ENCODE measurements at regions not wholly inside any gene's neighbourhood (a gene's known extent, or its start where the extent isn't known, plus 50 kb on each side); places are given as distances from the start of the nearest gene placed in this dataset.
A peak's percentile ranks its signal among the peaks of the same experiment; 100 is the strongest.

GRCh38 chr2:239772721-239773120, 252.4 kb downstream of the NDUFA10 start:
- no peak overlapping the region for H3K4me3 ChIP-seq (ENCODE audit: low read depth, low read length)
- WGBS (ENCODE audit: insufficient coverage), result 93% methylated on average over 3 of the region's 5 CpGs
- no peak for DNase-seq (ENCODE audit: low read depth in 4 of 6, low spot score in 6 of 6)
- no peak overlapping the region for H3K27ac ChIP-seq (ENCODE audit: low read depth, low read length)
- H3K27me3 ChIP-seq (ENCODE audit: control insufficient read depth, insufficient read depth, low read length), result no peaks in the 10 kb centered on the region
- H3K4me1 ChIP-seq (ENCODE audit: control insufficient read depth, insufficient read depth, low read length), result peaks cover 22% of the 10 kb centered on the region
- H3K36me3 ChIP-seq (ENCODE audit: control insufficient read depth, insufficient read depth, low read length), result no peaks in the 10 kb centered on the region
- peaks cover 1% of the 10 kb centered on the region for H3K9me3 ChIP-seq (ENCODE audit: control insufficient read depth, insufficient read depth, low read length)

- Histone ChIP-seq H3K9me3 (ENCODE audit: control insufficient read depth, insufficient read depth, low read length) (peaks cover 1% of the 10 kb centered on the region), H3K27me3 (ENCODE audit: control insufficient read depth, insufficient read depth, low read length) (no peaks in the 10 kb centered on the region), H3K4me3 (ENCODE audit: low read depth, low read length) (no peak overlapping the region), H3K4me1 (ENCODE audit: control insufficient read depth, insufficient read depth, low read length) (peaks cover 14% of the 10 kb centered on the region), H3K36me3 (ENCODE audit: control insufficient read depth, insufficient read depth, low read length) (no peaks in the 10 kb centered on the region), H3K27ac (ENCODE audit: low read depth, low read length) (no peak overlapping the region)
- WGBS (ENCODE audit: insufficient coverage), result 90% methylated on average over 4 of the region's 7 CpGs
- no peak for DNase-seq (ENCODE audit: low read depth in 4 of 6, low spot score in 6 of 6)
These were observed 254.9 kb downstream of the NDUFA10 start for GRCh38 chr2:239770246-239770639.

GRCh38 chr2:239769554-239770245, 255.4 kb downstream of the NDUFA10 start:
- Histone ChIP-seq H3K4me1 (ENCODE audit: control insufficient read depth, insufficient read depth, low read length) (peaks cover 13% of the 10 kb centered on the region), H3K4me3 (ENCODE audit: low read depth, low read length) (no peak overlapping the region), H3K36me3 (ENCODE audit: control insufficient read depth, insufficient read depth, low read length) (no peaks in the 10 kb centered on the region), H3K27me3 (ENCODE audit: control insufficient read depth, insufficient read depth, low read length) (no peaks in the 10 kb centered on the region), H3K27ac (ENCODE audit: low read depth, low read length) (no peak overlapping the region), H3K9me3 (ENCODE audit: control insufficient read depth, insufficient read depth, low read length) (peaks cover 1% of the 10 kb centered on the region)
- DNase-seq (ENCODE audit: low read depth in 4 of 6, low spot score in 6 of 6), result peak in 1 of 6 donors; percentile 53
- 74% methylated on average over 18 of the region's 18 CpGs for WGBS (ENCODE audit: insufficient coverage)

GRCh38 chr2:239768907-239769553, 256.1 kb downstream of the NDUFA10 start:
- Histone ChIP-seq H3K27ac (ENCODE audit: low read depth, low read length) (no peak overlapping the region), H3K4me1 (ENCODE audit: control insufficient read depth, insufficient read depth, low read length) (peaks cover 15% of the 10 kb centered on the region), H3K27me3 (ENCODE audit: control insufficient read depth, insufficient read depth, low read length) (no peaks in the 10 kb centered on the region), H3K4me3 (ENCODE audit: low read depth, low read length) (no peak overlapping the region), H3K36me3 (ENCODE audit: control insufficient read depth, insufficient read depth, low read length) (no peaks in the 10 kb centered on the region), H3K9me3 (ENCODE audit: control insufficient read depth, insufficient read depth, low read length) (peaks cover 1% of the 10 kb centered on the region)
- WGBS (ENCODE audit: insufficient coverage), result 75% methylated on average over 4 of the region's 10 CpGs
- no peak for DNase-seq (ENCODE audit: low read depth in 4 of 6, low spot score in 6 of 6)

- peaks cover 1% of the 10 kb centered on the region for H3K9me3 ChIP-seq (ENCODE audit: control insufficient read depth, insufficient read depth, low read length)
- H3K27me3 ChIP-seq (ENCODE audit: control insufficient read depth, insufficient read depth, low read length), result no peaks in the 10 kb centered on the region
- H3K36me3 ChIP-seq (ENCODE audit: control insufficient read depth, insufficient read depth, low read length), result no peaks in the 10 kb centered on the region
- WGBS (ENCODE audit: insufficient coverage), result 95% methylated on average over 22 of the region's 23 CpGs
- H3K4me1 ChIP-seq (ENCODE audit: control insufficient read depth, insufficient read depth, low read length), result peaks cover 23% of the 10 kb centered on the region
- no peak overlapping the region for H3K27ac ChIP-seq (ENCODE audit: low read depth, low read length)
- DNase-seq (ENCODE audit: low read depth in 4 of 6, low spot score in 6 of 6), result no peak
- no peak overlapping the region for H3K4me3 ChIP-seq (ENCODE audit: low read depth, low read length)
These were observed 256.9 kb downstream of the NDUFA10 start for GRCh38 chr2:239768031-239768790.

- Histone ChIP-seq H3K4me1 (ENCODE audit: control insufficient read depth, insufficient read depth, low read length) (peaks cover 32% of the 10 kb centered on the region), H3K27ac (ENCODE audit: low read depth, low read length) (no peak overlapping the region), H3K36me3 (ENCODE audit: control insufficient read depth, insufficient read depth, low read length) (no peaks in the 10 kb centered on the region), H3K9me3 (ENCODE audit: control insufficient read depth, insufficient read depth, low read length) (peaks cover 1% of the 10 kb centered on the region), H3K27me3 (ENCODE audit: control insufficient read depth, insufficient read depth, low read length) (no peaks in the 10 kb centered on the region), H3K4me3 (ENCODE audit: low read depth, low read length) (no peak overlapping the region)
- 76% methylated on average over 22 of the region's 26 CpGs for WGBS (ENCODE audit: insufficient coverage)
- DNase-seq (ENCODE audit: low read depth in 4 of 6, low spot score in 6 of 6), result peak in 1 of 6 donors; percentile 63
These were observed 257.9 kb downstream of the NDUFA10 start for GRCh38 chr2:239767021-239767905.

GRCh38 chr2:239765911-239766310, 259.2 kb downstream of the NDUFA10 start:
- 93% methylated on average over 11 of the region's 12 CpGs for WGBS (ENCODE audit: insufficient coverage)
- Histone ChIP-seq H3K27me3 (ENCODE audit: control insufficient read depth, insufficient read depth, low read length) (no peaks in the 10 kb centered on the region), H3K9me3 (ENCODE audit: control insufficient read depth, insufficient read depth, low read length) (no peaks in the 10 kb centered on the region), H3K4me1 (ENCODE audit: control insufficient read depth, insufficient read depth, low read length) (peaks cover 36% of the 10 kb centered on the region), H3K27ac (ENCODE audit: low read depth, low read length) (no peak overlapping the region), H3K36me3 (ENCODE audit: control insufficient read depth, insufficient read depth, low read length) (no peaks in the 10 kb centered on the region), H3K4me3 (ENCODE audit: low read depth, low read length) (no peak overlapping the region)
- DNase-seq (ENCODE audit: low read depth in 4 of 6, low spot score in 6 of 6), result no peak

- 88% methylated on average over 17 of the region's 17 CpGs for WGBS (ENCODE audit: insufficient coverage)
- peaks cover 36% of the 10 kb centered on the region for H3K4me1 ChIP-seq (ENCODE audit: control insufficient read depth, insufficient read depth, low read length)
These were observed 259.9 kb downstream of the NDUFA10 start for GRCh38 chr2:239765076-239765845.

More at GRCh38 chr2:239765076-239765845, 259.9 kb downstream of the NDUFA10 start:
- DNase-seq (ENCODE audit: low read depth in 4 of 6, low spot score in 6 of 6), result no peak
- Histone ChIP-seq H3K27ac (ENCODE audit: low read depth, low read length) (no peak overlapping the region), H3K27me3 (ENCODE audit: control insufficient read depth, insufficient read depth, low read length) (no peaks in the 10 kb centered on the region), H3K4me3 (ENCODE audit: low read depth, low read length) (no peak overlapping the region), H3K9me3 (ENCODE audit: control insufficient read depth, insufficient read depth, low read length) (peaks cover 2% of the 10 kb centered on the region), H3K36me3 (ENCODE audit: control insufficient read depth, insufficient read depth, low read length) (no peaks in the 10 kb centered on the region)

Measured in spinal cord (tissue), 9 donors.